Keratinocyte (primary cell): ENCODE measurements at regions not wholly inside any gene's neighbourhood (a gene's known extent, or its start where the extent isn't known, plus 50 kb on each side); places are given as distances from the start of the nearest gene placed in this dataset.

ENCODE experiments used
- DNase-seq: peaks from one replicate; pipeline ENCODE4 v3.0.0-alpha.2; 2011; ENCODE audit warnings: low read depth, missing footprints, low spot score
- FAIRE-seq: peaks from 2 replicates; lab custom pipeline; 2011; peaks lifted over from hg19 to GRCh38; lab: Jason Lieb, UNC
- H2AFZ ChIP-seq: 2 replicates; pipeline ENCODE4 v1.6.0; 2012; ENCODE audit warnings: low read length, control low read depth, inconsistent platforms; ENCODE audit not compliant: control insufficient read depth
- H3K27ac ChIP-seq: 2 replicates; pipeline ENCODE4 v1.5.1; 2011; ENCODE audit warnings: low read length; ENCODE audit not compliant: control insufficient read depth, insufficient read depth
- H3K27me3 ChIP-seq: 3 replicates; pipeline ENCODE4 v1.6.0; 2011; ENCODE audit warnings: low read length; ENCODE audit not compliant: control insufficient read depth, insufficient read depth; ENCODE audit errors: extremely low read depth
- H3K36me3 ChIP-seq, 2 experiments: 2 replicates in 1 of 2; 3 replicates in 1 of 2; pipeline ENCODE4 v1.5.1; 2011; ENCODE audit warnings: low read length in 2 of 2, mild to moderate bottlenecking in 1 of 2; ENCODE audit not compliant: control insufficient read depth in 2 of 2, insufficient read depth in 2 of 2; ENCODE audit errors: extremely low read depth in 1 of 2
- H3K4me1 ChIP-seq: 3 replicates; pipeline ENCODE4 v1.5.1; 2011; ENCODE audit warnings: low read length; ENCODE audit not compliant: control insufficient read depth, insufficient read depth; ENCODE audit errors: extremely low read depth
- H3K4me2 ChIP-seq: 3 replicates; pipeline ENCODE4 v1.6.0; 2011; ENCODE audit warnings: low read depth, low read length; ENCODE audit not compliant: control insufficient read depth, insufficient read depth; ENCODE audit errors: extremely low read depth
- H3K4me3 ChIP-seq, 3 experiments: fragments of 200-600 bp in 1 of 3; sonication (generic) in 1 of 3; 2 replicates in 2 of 3; 3 replicates in 1 of 3; pipeline ENCODE4 v1.5.1; 2011 to 2016; ENCODE audit warnings: low read length in 3 of 3, mild to moderate bottlenecking in 3 of 3, control low read depth in 2 of 3, inconsistent platforms in 1 of 3, low read depth in 1 of 3, mixed read lengths in 1 of 3, mixed run types in 1 of 3, moderate library complexity in 1 of 3; ENCODE audit not compliant: control insufficient read depth in 2 of 3, insufficient read depth in 2 of 3; ENCODE audit errors: extremely low read depth in 1 of 3
- H3K79me2 ChIP-seq: 2 replicates; pipeline ENCODE4 v1.6.0; 2012; ENCODE audit warnings: low read length; ENCODE audit not compliant: control insufficient read depth, insufficient read depth
- H3K9ac ChIP-seq: 3 replicates; pipeline ENCODE4 v1.6.0; 2011; ENCODE audit warnings: low read length; ENCODE audit not compliant: control insufficient read depth, insufficient read depth; ENCODE audit errors: extremely low read depth
- H3K9me1 ChIP-seq: 3 replicates; pipeline ENCODE4 v1.6.0; 2011; ENCODE audit warnings: low read length; ENCODE audit not compliant: control insufficient read depth, insufficient read depth; ENCODE audit errors: extremely low read depth
- H3K9me3 ChIP-seq: 2 replicates; pipeline ENCODE4 v1.5.1; 2012; ENCODE audit warnings: low read depth, low read length; ENCODE audit not compliant: control insufficient read depth
- H4K20me1 ChIP-seq: 3 replicates; pipeline ENCODE4 v1.6.0; 2011; ENCODE audit warnings: low read length; ENCODE audit not compliant: control insufficient read depth, insufficient read depth; ENCODE audit errors: extremely low read depth
- EZH2 ChIP-seq: IDR thresholded peaks from one replicate; pipeline ENCODE4 v1.6.1; 2012; ENCODE audit warnings: inconsistent platforms, mild to moderate bottlenecking, low read length, moderate library complexity
- dilution Hi-C: fragments of 300-500 bp; cut with MboI; formaldehyde crosslinking; loops from one replicate; pipeline ENCODE4 v1.7.0; 2020; ENCODE audit warnings: low sequenced_read_pairs; ENCODE audit not compliant: extremely low pct_ligation_motif_present
- TF ChIP-seq, protein P1 (sequence below), 3 experiments: IDR thresholded peaks in 1 of 3; conservative IDR thresholded peaks in 1 of 3; optimal IDR thresholded peaks in 1 of 3; 2 replicates in 2 of 3; 3 replicates in 1 of 3; pipeline versions ENCODE3 to v1.5.1; 2011; ENCODE audit warnings: low read length in 3 of 3, mild to moderate bottlenecking in 3 of 3, moderate library complexity in 2 of 3, control low read depth in 1 of 3, inconsistent platforms in 1 of 3; ENCODE audit not compliant: insufficient read depth in 2 of 3; ENCODE audit errors: extremely low read depth in 1 of 3

DNA sequence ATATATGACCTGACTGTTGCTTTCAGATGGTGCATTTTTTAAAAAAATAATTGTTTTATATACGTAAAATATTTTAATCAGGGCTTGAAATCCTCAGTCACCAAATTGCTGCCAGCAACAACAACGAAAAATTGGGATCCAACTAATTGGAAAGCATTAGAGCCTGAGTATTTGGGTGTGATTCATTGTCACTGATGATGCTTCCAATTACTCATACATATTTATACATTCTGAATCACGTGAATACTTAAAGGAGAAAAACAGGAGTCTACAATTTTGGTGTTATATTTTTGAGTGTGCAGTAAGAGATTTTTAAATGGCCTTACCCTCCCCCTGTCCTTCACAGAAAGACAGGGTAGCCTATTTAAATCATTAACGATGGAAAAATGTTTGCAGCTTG lies 765.6 kb upstream of the TENM3 start:
- H3K79me2 ChIP-seq = no peaks in the 10 kb centered on the region
- FAIRE-seq = no peak
- no peaks in the 10 kb centered on the region for H3K27me3 ChIP-seq
- no peaks in the 10 kb centered on the region for H3K36me3 ChIP-seq
- TF ChIP-seq, protein P1, sequence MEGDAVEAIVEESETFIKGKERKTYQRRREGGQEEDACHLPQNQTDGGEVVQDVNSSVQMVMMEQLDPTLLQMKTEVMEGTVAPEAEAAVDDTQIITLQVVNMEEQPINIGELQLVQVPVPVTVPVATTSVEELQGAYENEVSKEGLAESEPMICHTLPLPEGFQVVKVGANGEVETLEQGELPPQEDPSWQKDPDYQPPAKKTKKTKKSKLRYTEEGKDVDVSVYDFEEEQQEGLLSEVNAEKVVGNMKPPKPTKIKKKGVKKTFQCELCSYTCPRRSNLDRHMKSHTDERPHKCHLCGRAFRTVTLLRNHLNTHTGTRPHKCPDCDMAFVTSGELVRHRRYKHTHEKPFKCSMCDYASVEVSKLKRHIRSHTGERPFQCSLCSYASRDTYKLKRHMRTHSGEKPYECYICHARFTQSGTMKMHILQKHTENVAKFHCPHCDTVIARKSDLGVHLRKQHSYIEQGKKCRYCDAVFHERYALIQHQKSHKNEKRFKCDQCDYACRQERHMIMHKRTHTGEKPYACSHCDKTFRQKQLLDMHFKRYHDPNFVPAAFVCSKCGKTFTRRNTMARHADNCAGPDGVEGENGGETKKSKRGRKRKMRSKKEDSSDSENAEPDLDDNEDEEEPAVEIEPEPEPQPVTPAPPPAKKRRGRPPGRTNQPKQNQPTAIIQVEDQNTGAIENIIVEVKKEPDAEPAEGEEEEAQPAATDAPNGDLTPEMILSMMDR (optimal IDR thresholded peaks at IDR 0.05 in 1 of 3, IDR thresholded peaks at IDR 0.05 in 1 of 3, conservative IDR thresholded peaks at IDR 0.05 in 1 of 3; ENCODE audit: extremely low read depth in 1 of 3, insufficient read depth in 2 of 3, low read length in 3 of 3) = no peak
- no peak for TF ChIP-seq EZH2
- no peaks in the 10 kb centered on the region for H3K9me1 ChIP-seq
- no peaks in the 10 kb centered on the region for H4K20me1 ChIP-seq
- H3K4me1 ChIP-seq = no peaks in the 10 kb centered on the region
- no peak overlapping the region for H3K27ac ChIP-seq
- H2AFZ ChIP-seq = no peak overlapping the region
- no peak for DNase-seq
- dilution Hi-C loops = no loop called here
- no peak overlapping the region for H3K4me2 ChIP-seq
- H3K9ac ChIP-seq = no peak overlapping the region
- H3K4me3 ChIP-seq = no peak overlapping the region
- H3K9me3 ChIP-seq = no peaks in the 10 kb centered on the region

DNA sequence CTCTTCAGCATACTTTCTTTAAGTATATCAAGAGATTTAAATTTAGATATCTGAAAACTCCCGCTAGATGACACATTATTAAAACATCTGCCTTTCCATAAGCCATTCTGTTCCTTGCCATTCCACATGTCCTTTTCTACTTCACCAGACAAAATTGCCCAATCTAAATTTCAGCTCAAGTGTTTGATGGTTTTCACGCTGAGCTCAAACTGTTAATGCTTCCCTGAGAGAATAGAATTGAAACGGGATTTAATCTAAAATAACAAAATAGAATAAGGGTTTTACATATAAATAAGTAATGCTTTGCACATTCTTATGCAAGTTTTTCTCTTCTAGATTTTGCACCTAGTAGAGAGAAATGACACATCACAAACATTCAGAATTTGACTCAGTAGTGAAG lies 764.5 kb upstream of the TENM3 start:
- Histone ChIP-seq H2AFZ (no peak overlapping the region), H3K27me3 (no peaks in the 10 kb centered on the region), H3K9ac (no peak overlapping the region), H3K4me2 (no peak overlapping the region), H3K4me1 (no peaks in the 10 kb centered on the region), H4K20me1 (no peaks in the 10 kb centered on the region), H3K36me3 (no peaks in the 10 kb centered on the region), H3K79me2 (no peaks in the 10 kb centered on the region), H3K4me3 (no peak overlapping the region), H3K27ac (no peak overlapping the region), H3K9me1 (no peaks in the 10 kb centered on the region), H3K9me3 (no peaks in the 10 kb centered on the region)
- TF ChIP-seq EZH2 = no peak
- TF ChIP-seq, protein P1 (optimal IDR thresholded peaks at IDR 0.05 in 1 of 3, IDR thresholded peaks at IDR 0.05 in 1 of 3, conservative IDR thresholded peaks at IDR 0.05 in 1 of 3; ENCODE audit: extremely low read depth in 1 of 3, insufficient read depth in 2 of 3, low read length in 3 of 3) = no peak
- dilution Hi-C loops = no loop called here
- no peak for DNase-seq
- no peak for FAIRE-seq
